Thoracic aorta (tissue), 2 donors: ENCODE measurements at regions not wholly inside any gene's neighbourhood (a gene's known extent, or its start where the extent isn't known, plus 50 kb on each side); places are given as distances from the start of the nearest gene placed in this dataset.
A peak's percentile ranks its signal among the peaks of the same experiment; 100 is the strongest.

ENCODE experiments used
- ATAC-seq: fragments of 150-250 bp; one replicate; pipeline ENCODE4 v1.8.0; 2017; ENCODE audit warnings: low read depth; ENCODE audit not compliant: insufficient number of reproducible peaks, low FRiP score
- DNase-seq: peaks from one replicate; pipeline ENCODE4 v3.0.0-alpha.2; 2020; ENCODE audit warnings: low spot score
- H3K27ac ChIP-seq, 2 donors: fragments of 200-600 bp; sonication (generic); 1 replicate in 1 of 2; 2 replicates in 1 of 2; pipeline ENCODE4 v1.5.1; 2016; ENCODE audit warnings: mild to moderate bottlenecking in 2 of 2, moderate library complexity in 2 of 2
- H3K27me3 ChIP-seq: fragments of 200-600 bp; sonication (generic); replicated peaks from 2 replicates; pipeline ENCODE4 v1.6.0; 2016; ENCODE audit warnings: mild to moderate bottlenecking; ENCODE audit not compliant: insufficient read depth
- H3K36me3 ChIP-seq: fragments of 200-600 bp; sonication (generic); one replicate; pipeline ENCODE4 v1.5.1; 2016
- H3K4me1 ChIP-seq, 2 donors: fragments of 200-600 bp; sonication (generic); 1 replicate in 1 of 2; 2 replicates in 1 of 2; pipeline versions ENCODE4 v1.5.1 to v1.6.0; 2016; ENCODE audit warnings: low read depth in 2 of 2, mild to moderate bottlenecking in 1 of 2; ENCODE audit not compliant: control insufficient read depth in 1 of 2
- H3K4me3 ChIP-seq: fragments of 200-600 bp; sonication (generic); 2 replicates; pipeline ENCODE4 v1.5.1; 2016; ENCODE audit warnings: mild to moderate bottlenecking
- H3K9me3 ChIP-seq: fragments of 200-600 bp; sonication (generic); 2 replicates; pipeline ENCODE4 v1.5.1; 2016
- TF ChIP-seq, protein P1 (sequence below): fragments of 200-600 bp; sonication (generic); IDR thresholded peaks from one replicate; pipeline ENCODE4 v1.5.1; 2019; ENCODE audit warnings: antibody characterized with exemption

DNA sequence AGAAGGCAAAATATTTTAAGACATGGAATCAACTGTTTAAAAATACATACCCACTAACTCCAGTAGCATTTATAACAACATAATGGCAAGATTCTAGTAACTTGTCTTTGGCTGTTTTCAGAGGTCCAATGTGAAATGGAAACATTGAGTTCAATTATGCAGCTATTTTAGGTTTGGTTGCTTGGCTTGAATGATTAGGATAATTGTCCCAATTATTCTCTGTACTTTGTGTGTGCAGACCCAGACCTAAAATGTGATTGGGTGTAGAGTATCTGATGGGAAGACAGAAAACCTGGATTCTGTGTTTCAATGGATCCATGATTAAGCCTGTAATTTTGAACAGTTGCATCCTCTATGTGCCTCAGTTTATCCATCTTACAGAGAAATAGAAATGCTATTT, 392.7 kb upstream of the NFE2L3 start:
- H3K9me3 ChIP-seq = no peaks in the 10 kb centered on the region
- no peaks in the 10 kb centered on the region for H3K36me3 ChIP-seq
- no peak overlapping the region for H3K4me3 ChIP-seq
- peaks cover 5 to 30% of the 10 kb centered on the region in 2 donors for H3K4me1 ChIP-seq
- H3K27me3 ChIP-seq = no peaks in the 10 kb centered on the region
- DNase-seq = no peak
- peak overlapping the region in 1 of 2 donors; percentile 49 for H3K27ac ChIP-seq
- TF ChIP-seq, protein P1, sequence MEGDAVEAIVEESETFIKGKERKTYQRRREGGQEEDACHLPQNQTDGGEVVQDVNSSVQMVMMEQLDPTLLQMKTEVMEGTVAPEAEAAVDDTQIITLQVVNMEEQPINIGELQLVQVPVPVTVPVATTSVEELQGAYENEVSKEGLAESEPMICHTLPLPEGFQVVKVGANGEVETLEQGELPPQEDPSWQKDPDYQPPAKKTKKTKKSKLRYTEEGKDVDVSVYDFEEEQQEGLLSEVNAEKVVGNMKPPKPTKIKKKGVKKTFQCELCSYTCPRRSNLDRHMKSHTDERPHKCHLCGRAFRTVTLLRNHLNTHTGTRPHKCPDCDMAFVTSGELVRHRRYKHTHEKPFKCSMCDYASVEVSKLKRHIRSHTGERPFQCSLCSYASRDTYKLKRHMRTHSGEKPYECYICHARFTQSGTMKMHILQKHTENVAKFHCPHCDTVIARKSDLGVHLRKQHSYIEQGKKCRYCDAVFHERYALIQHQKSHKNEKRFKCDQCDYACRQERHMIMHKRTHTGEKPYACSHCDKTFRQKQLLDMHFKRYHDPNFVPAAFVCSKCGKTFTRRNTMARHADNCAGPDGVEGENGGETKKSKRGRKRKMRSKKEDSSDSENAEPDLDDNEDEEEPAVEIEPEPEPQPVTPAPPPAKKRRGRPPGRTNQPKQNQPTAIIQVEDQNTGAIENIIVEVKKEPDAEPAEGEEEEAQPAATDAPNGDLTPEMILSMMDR = no peak
- no peak for ATAC-seq

DNA sequence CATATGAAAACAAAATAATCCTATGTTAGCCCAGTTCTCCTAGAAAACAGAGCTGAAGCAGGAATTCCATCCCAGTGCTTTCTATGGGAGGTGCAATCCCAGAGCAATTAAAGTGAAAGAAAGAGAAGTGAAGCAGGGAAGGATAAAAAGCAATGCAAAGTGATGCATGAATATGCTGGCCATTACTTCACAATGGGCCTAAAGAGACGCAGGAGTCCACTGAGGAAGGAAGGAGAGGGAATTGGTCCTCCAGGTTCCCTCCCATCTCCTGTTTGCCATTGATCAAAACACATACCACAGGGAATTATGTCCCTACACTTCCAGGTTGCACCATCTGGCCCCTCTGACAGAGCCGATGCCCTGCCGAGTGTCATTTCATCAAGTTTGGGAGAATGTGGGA, 392.2 kb upstream of the NFE2L3 start:
- Histone ChIP-seq H3K9me3 (no peaks in the 10 kb centered on the region), H3K27me3 (no peaks in the 10 kb centered on the region), H3K27ac (peak overlapping the region; percentile 2 to 49), H3K4me3 (no peak overlapping the region), H3K36me3 (no peaks in the 10 kb centered on the region), H3K4me1 (peaks cover 5 to 26% of the 10 kb centered on the region in 2 donors)
- TF ChIP-seq, protein P1 = no peak
- ATAC-seq = no peak
- no peak for DNase-seq

DNA sequence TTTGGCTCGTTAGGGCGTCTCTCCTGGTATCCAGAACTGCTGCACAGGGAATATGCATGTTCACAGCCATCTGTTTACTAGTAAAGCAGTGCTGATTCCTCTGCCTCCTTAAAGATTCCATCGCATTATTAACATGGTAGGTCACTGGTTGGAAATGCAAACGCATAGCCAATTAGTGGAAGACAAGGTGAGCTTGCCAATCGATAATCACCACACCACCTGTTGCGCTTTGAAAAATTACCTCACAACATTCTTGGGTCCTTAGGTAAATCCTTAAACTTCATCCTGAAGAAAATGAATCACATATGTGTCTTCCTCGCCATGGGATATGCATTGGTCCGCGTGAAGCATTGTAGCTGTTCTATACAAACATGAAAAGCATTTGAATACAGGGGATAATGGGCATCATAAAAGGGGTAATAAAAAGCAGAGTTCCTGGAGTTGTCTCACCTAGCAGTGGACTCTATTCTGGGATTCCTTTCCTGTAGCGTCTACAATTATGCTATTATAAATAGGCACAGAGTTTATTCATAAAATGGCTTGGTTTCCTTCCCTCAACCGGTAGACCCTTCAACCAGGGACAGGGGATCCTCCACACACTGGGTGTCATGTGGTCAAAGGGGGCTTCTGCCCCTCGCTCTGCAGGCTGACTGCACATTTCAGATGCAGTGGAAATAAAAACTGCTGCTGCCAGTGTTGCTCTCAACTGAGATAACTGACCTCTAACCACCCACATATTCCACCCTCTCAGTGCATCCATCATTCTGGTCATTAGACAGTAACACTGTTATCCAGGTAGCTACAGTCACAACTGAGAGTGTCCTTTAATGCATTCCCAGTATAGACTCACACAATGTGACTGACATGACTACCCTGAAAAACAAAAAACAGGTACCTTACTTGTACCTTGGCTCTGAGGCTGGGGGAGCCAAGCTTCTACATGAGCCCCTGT, 389.2 kb upstream of the NFE2L3 start:
- TF ChIP-seq, protein P1 = no peak
- H3K27ac ChIP-seq = no peak overlapping the region
- H3K4me3 ChIP-seq = no peak overlapping the region
- no peaks in the 10 kb centered on the region for H3K36me3 ChIP-seq
- ATAC-seq (no peak), DNase-seq (no peak)
- H3K9me3 ChIP-seq = no peaks in the 10 kb centered on the region
- H3K4me1 ChIP-seq = peaks cover 5 to 20% of the 10 kb centered on the region in 2 donors
- H3K27me3 ChIP-seq = no peaks in the 10 kb centered on the region

DNA sequence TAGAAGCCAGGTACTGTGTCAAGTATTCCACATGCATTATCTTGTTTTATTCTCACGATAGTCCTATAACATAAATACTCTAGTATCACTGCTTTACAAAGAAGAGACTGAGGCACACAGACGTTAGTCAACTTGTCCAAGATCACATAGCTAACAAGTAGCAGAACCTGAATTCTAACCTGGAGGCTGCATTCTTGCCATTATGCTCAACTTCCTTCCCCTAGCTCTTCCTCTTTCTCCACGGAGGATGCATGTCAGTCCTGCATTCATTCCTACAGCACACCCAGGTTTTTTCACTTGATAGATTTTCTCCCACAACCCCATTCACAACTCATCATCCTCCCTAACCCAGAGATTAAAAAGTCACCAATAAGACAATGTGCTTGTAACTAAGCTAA, 388.5 kb upstream of the NFE2L3 start:
- Histone ChIP-seq H3K36me3 (no peaks in the 10 kb centered on the region), H3K4me3 (no peak overlapping the region), H3K9me3 (no peaks in the 10 kb centered on the region), H3K27me3 (no peaks in the 10 kb centered on the region), H3K27ac (no peak overlapping the region), H3K4me1 (peaks cover 5 to 17% of the 10 kb centered on the region in 2 donors)
- TF ChIP-seq, protein P1 = no peak
- DNase-seq = no peak
- no peak for ATAC-seq

DNA sequence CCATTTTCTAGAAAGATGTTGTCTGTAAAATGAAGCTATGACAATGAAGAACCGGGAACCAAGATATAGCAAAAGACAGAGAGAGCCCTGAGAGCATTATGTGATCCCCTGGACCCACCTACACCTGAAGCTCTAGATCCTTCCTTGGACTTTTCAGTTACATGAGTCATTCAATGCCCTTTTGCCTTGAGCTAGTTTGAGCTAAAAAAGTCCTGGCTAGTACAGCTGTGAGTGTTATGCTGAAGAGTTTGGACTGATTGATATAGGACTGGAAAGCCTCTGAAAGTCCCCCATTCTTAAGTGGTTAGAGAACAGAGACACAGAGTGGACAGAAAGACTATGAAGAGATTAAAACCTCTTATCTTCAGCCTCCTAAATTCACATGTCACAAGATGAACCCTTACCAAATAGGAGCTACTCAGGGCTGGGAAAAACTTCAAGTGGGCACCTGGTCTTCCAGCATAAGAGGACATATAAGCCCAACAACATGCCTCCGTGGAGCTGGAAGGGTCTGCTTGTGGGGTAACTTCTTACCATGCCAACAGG, 386.8 kb upstream of the NFE2L3 start:
- TF ChIP-seq, protein P1 = no peak
- Histone ChIP-seq H3K4me3 (no peak overlapping the region), H3K9me3 (no peaks in the 10 kb centered on the region), H3K27me3 (no peaks in the 10 kb centered on the region), H3K36me3 (no peaks in the 10 kb centered on the region), H3K4me1 (peaks cover 3% of the 10 kb centered on the region in 2 donors), H3K27ac (no peak overlapping the region)
- no peak for DNase-seq
- no peak for ATAC-seq
